Endothelial cell of umbilical vein (primary cell): ENCODE measurements at regions not wholly inside any gene's neighbourhood (a gene's known extent, or its start where the extent isn't known, plus 50 kb on each side); places are given as distances from the start of the nearest gene placed in this dataset.

Experiments used
- BruUV-seq: library from RNA; stranded (reverse); fragments of 400-500 nt; replicated peaks from 2 replicates; lab custom pipeline; 2021; lab: Mats Ljungman, UMichigan
- CTCF ChIA-PET: fragments of 300-600, 350-600 bp; sonication (Branson Sonifier 250); formaldehyde crosslinking; loops from one replicate; lab custom pipeline; 2021; ENCODE audit warnings: antibody characterized with exemption, inconsistent platforms; lab: Charles Lee
- POLR2A ChIA-PET: fragments of 300-600, 350-600 bp; sonication (Branson Sonifier 250); formaldehyde crosslinking; loops from one replicate; lab custom pipeline; 2021; ENCODE audit warnings: antibody characterized with exemption, inconsistent platforms; lab: Charles Lee
- DNase-seq: peaks from one replicate; pipeline ENCODE4 v3.0.0-alpha.2; 2011; ENCODE audit warnings: low read depth, low spot score
- FAIRE-seq: peaks from 2 replicates; lab custom pipeline; 2011; peaks lifted over from hg19 to GRCh38; lab: Jason Lieb, UNC
- H2AFZ ChIP-seq: 2 replicates; pipeline ENCODE4 v1.6.0; 2012; ENCODE audit warnings: low read depth, low read length, control low read depth, inconsistent platforms
- H3K27ac ChIP-seq: 2 replicates; pipeline ENCODE4 v1.5.1; 2011; ENCODE audit warnings: low read depth, mild to moderate bottlenecking, control low read depth, low read length, moderate library complexity; ENCODE audit not compliant: insufficient read depth
- H3K27me3 ChIP-seq, 2 experiments: 2 replicates each; pipeline versions ENCODE4 v1.6.0 to v1.6.1; 2011; ENCODE audit warnings: low read length in 2 of 2, mixed read lengths in 1 of 2; ENCODE audit not compliant: control insufficient read depth in 2 of 2, insufficient read depth in 2 of 2
- H3K36me3 ChIP-seq, 2 experiments: 2 replicates in 1 of 2; 3 replicates in 1 of 2; pipeline ENCODE4 v1.5.1; 2011; ENCODE audit warnings: low read length in 2 of 2, mild to moderate bottlenecking in 1 of 2, moderate library complexity in 1 of 2; ENCODE audit not compliant: control insufficient read depth in 2 of 2, insufficient read depth in 2 of 2; ENCODE audit errors: extremely low read depth in 1 of 2
- H3K4me1 ChIP-seq: 3 replicates; pipeline ENCODE4 v1.5.1; 2011; ENCODE audit warnings: mild to moderate bottlenecking, low read length; ENCODE audit not compliant: control insufficient read depth, insufficient read depth; ENCODE audit errors: extremely low read depth
- H3K4me2 ChIP-seq: 2 replicates; pipeline ENCODE4 v1.6.1; 2011; ENCODE audit warnings: low read length, control low read depth, mixed read lengths; ENCODE audit not compliant: insufficient read depth
- H3K4me3 ChIP-seq, 3 experiments: fragments of 200-600 bp in 1 of 3; sonication (generic), shearing (Covaris generic) in 1 of 3; replicated peaks in 1 of 3; 2 replicates each; pipeline ENCODE4 v1.5.1; 2011 to 2016; ENCODE audit warnings: control low read depth in 3 of 3, low read length in 3 of 3, mild to moderate bottlenecking in 2 of 3, inconsistent platforms in 1 of 3, low read depth in 1 of 3, moderate library complexity in 1 of 3; ENCODE audit not compliant: insufficient read depth in 1 of 3
- H3K79me2 ChIP-seq: 2 replicates; pipeline ENCODE4 v1.6.0; 2012; ENCODE audit warnings: low read length, inconsistent platforms; ENCODE audit not compliant: control insufficient read depth, insufficient read depth
- H3K9ac ChIP-seq: replicated peaks from 2 replicates; pipeline ENCODE3; 2011; ENCODE audit warnings: low read length, control low read depth; ENCODE audit not compliant: insufficient read depth; ENCODE audit errors: extremely low read depth
- H3K9me1 ChIP-seq: replicated peaks from 3 replicates; pipeline ENCODE4 v1.6.0; 2011; ENCODE audit warnings: mild to moderate bottlenecking, low read length; ENCODE audit not compliant: control insufficient read depth, insufficient read depth; ENCODE audit errors: extremely low read depth
- H3K9me3 ChIP-seq: replicated peaks from 2 replicates; pipeline ENCODE4 v1.5.1; 2012; ENCODE audit warnings: low read length, inconsistent platforms; ENCODE audit not compliant: control insufficient read depth, insufficient read depth
- H4K20me1 ChIP-seq: replicated peaks from 2 replicates; pipeline ENCODE3; 2011; ENCODE audit warnings: mild to moderate bottlenecking, low read length; ENCODE audit not compliant: control insufficient read depth, insufficient read depth; ENCODE audit errors: extremely low read depth
- CTCF ChIP-seq, 2 donors: IDR thresholded peaks; 1 replicate in 1 of 2; 2 replicates in 1 of 2; pipeline ENCODE4 v1.5.1; 2011; ENCODE audit warnings: low read length in 2 of 2, mild to moderate bottlenecking in 2 of 2, moderate library complexity in 2 of 2, control low read depth in 1 of 2, inconsistent platforms in 1 of 2, low read depth in 1 of 2; ENCODE audit not compliant: insufficient read depth in 1 of 2; ENCODE audit errors: extremely low read depth in 1 of 2
- FOS ChIP-seq: IDR thresholded peaks from 2 replicates; pipeline ENCODE4 v1.6.1; 2011; ENCODE audit warnings: mild to moderate bottlenecking, low read length, moderate library complexity, borderline replicate concordance; ENCODE audit not compliant: insufficient read depth
- GATA2 ChIP-seq: IDR thresholded peaks from 2 replicates; pipeline ENCODE4 v1.7.0; 2011; ENCODE audit warnings: low read depth, mild to moderate bottlenecking, moderate library complexity, mixed read lengths, low read length; ENCODE audit not compliant: insufficient read length, insufficient read depth
- JUN ChIP-seq: IDR thresholded peaks from 2 replicates; pipeline ENCODE4 v1.6.1; 2011; ENCODE audit warnings: borderline replicate concordance, low read depth; ENCODE audit not compliant: insufficient read length, insufficient read depth
- MAX ChIP-seq: IDR thresholded peaks from 2 replicates; pipeline ENCODE4 v1.6.1; 2011; ENCODE audit not compliant: insufficient read depth, insufficient read length
- POLR2A ChIP-seq: IDR thresholded peaks from 2 replicates; pipeline ENCODE4 v1.6.1; 2012; ENCODE audit warnings: low read depth, mild to moderate bottlenecking, control low read depth, low read length
- POLR2AphosphoS5 ChIP-seq: IDR thresholded peaks from 2 replicates; pipeline ENCODE4 v1.6.1; 2012; ENCODE audit warnings: low read depth, mild to moderate bottlenecking, control low read depth, low read length, moderate library complexity; ENCODE audit not compliant: insufficient read depth
- dilution Hi-C: fragments of 300-500 bp; cut with MboI; formaldehyde crosslinking; loops from one replicate; pipeline ENCODE4 v1.15.0; 2019; ENCODE audit warnings: low sequenced_read_pairs; ENCODE audit not compliant: extremely low pct_ligation_motif_present
- intact Hi-C: fragments of 100-400 bp; cut with micrococcal nuclease; formaldehyde crosslinking; loops from one replicate; pipeline ENCODE4 v1.10.0; 2022

- dilution Hi-C loops (no loop called here), intact Hi-C loops (no loop called here)
- DNase-seq (no peak), FAIRE-seq (no peak)
- Histone ChIP-seq H3K79me2 (no peaks in the 10 kb centered on the region), H3K9me1 (no peaks in the 10 kb centered on the region), H3K4me1 (no peaks in the 10 kb centered on the region), H3K9ac (no peak overlapping the region), H3K4me3 (no peak overlapping the region), H3K36me3 (no peaks in the 10 kb centered on the region), H3K27ac (no peak overlapping the region), H2AFZ (no peak overlapping the region), H4K20me1 (no peaks in the 10 kb centered on the region), H3K27me3 (peaks cover 0 to 6% of the 10 kb centered on the region in 2 experiments), H3K4me2 (no peak overlapping the region), H3K9me3 (no peaks in the 10 kb centered on the region)
- ChIA-PET CTCF (no interaction called here), POLR2A (no interaction called here)
- no peak for TF ChIP-seq POLR2AphosphoS5
- TF ChIP-seq POLR2A: no peak
- no peak for TF ChIP-seq JUN
- no peak for TF ChIP-seq MAX
- no peak for TF ChIP-seq FOS
- no peak for TF ChIP-seq GATA2
- BruUV-seq: no TSS peak
These were observed 54.9 kb upstream of the UNC5B start for GRCh38 chr10:71157435-71157834.

- POLR2A ChIA-PET: no interaction called here
- CTCF ChIA-PET: no interaction called here
- intact Hi-C loops: no loop called here
These were observed 54.1 kb upstream of the UNC5B start for GRCh38 chr10:71158251-71158650.

More at GRCh38 chr10:71158251-71158650, 54.1 kb upstream of the UNC5B start:
- Histone ChIP-seq H3K9me3 (no peaks in the 10 kb centered on the region), H4K20me1 (no peaks in the 10 kb centered on the region), H3K4me3 (no peak overlapping the region), H3K4me1 (no peaks in the 10 kb centered on the region), H3K27me3 (peaks cover 0 to 10% of the 10 kb centered on the region in 2 experiments), H3K4me2 (no peak overlapping the region), H3K9ac (no peak overlapping the region), H3K36me3 (no peaks in the 10 kb centered on the region), H3K27ac (no peak overlapping the region), H2AFZ (no peak overlapping the region), H3K9me1 (no peaks in the 10 kb centered on the region), H3K79me2 (no peaks in the 10 kb centered on the region)
- BruUV-seq: no TSS peak
- TF ChIP-seq MAX (no peak), POLR2AphosphoS5 (no peak), JUN (no peak), CTCF (IDR thresholded peaks at IDR 0.05; ENCODE audit: extremely low read depth in 1 of 2, insufficient read depth in 1 of 2, low read depth in 1 of 2, low read length in 2 of 2) (no peak), POLR2A (no peak)
- FAIRE-seq (no peak), DNase-seq (no peak)
- dilution Hi-C loops: no loop called here
